HG03575 (cell line): ENCODE measurements at regions not wholly inside any gene's neighbourhood (a gene's known extent, or its start where the extent isn't known, plus 50 kb on each side); places are given as distances from the start of the nearest gene placed in this dataset.
"Not testable (repeated sequence)": the region's sequence is repeated elsewhere in the genome, so short reads cannot be mapped to it uniquely, and the experiment has no call there.

Experiments
- ATAC-seq: cut with Tn5 transposase; IDR thresholded peaks from one replicate; pipeline ENCODE4 v1.9.1; 2021; ENCODE audit not compliant: unreplicated experiment, insufficient number of reproducible peaks, low FRiP score; ENCODE audit errors: extremely low read depth

- ATAC-seq: no peak
Measured at GRCh38 chr4:58871509-58871908, 1761.3 kb upstream of the IGFBP7 start.

- no peak for ATAC-seq
Measured at GRCh38 chr4:58849026-58849425, 1738.8 kb upstream of the IGFBP7 start.

- no peak for ATAC-seq
Measured at GRCh38 chr4:58843455-58843854, 1733.3 kb upstream of the IGFBP7 start.

- no peak for ATAC-seq
Measured at GRCh38 chr4:58833126-58833525, 1722.9 kb upstream of the IGFBP7 start.

GRCh38 chr4:58825278-58825677, 1715.1 kb upstream of the IGFBP7 start:
- no peak for ATAC-seq

- ATAC-seq: not testable (repeated sequence)
Measured at GRCh38 chr4:58818560-58818959, 1708.4 kb upstream of the IGFBP7 start.

GRCh38 chr4:58809948-58810347, 1699.8 kb upstream of the IGFBP7 start:
- no peak for ATAC-seq

- ATAC-seq: no peak
Measured at GRCh38 chr4:58809366-58809765, 1699.2 kb upstream of the IGFBP7 start.

GRCh38 chr4:58808817-58809216, 1698.6 kb upstream of the IGFBP7 start:
- ATAC-seq: no peak

GRCh38 chr4:58807843-58808615, 1697.8 kb upstream of the IGFBP7 start:
- no peak for ATAC-seq

- ATAC-seq: no peak
Measured at GRCh38 chr4:58776627-58777026, 1666.4 kb upstream of the IGFBP7 start.

- no peak for ATAC-seq
Measured at GRCh38 chr4:58767598-58767997, 1657.4 kb upstream of the IGFBP7 start.

- no peak for ATAC-seq
Measured at GRCh38 chr4:58766763-58767162, 1656.6 kb upstream of the IGFBP7 start.

GRCh38 chr4:58761563-58761962, 1651.4 kb upstream of the IGFBP7 start:
- no peak for ATAC-seq

- no peak for ATAC-seq
Measured at GRCh38 chr4:58760737-58761136, 1650.6 kb upstream of the IGFBP7 start.

- no peak for ATAC-seq
Measured at GRCh38 chr4:58760100-58760499, 1649.9 kb upstream of the IGFBP7 start.

- no peak for ATAC-seq
Measured at GRCh38 chr4:58749206-58749605, 1639.0 kb upstream of the IGFBP7 start.

GRCh38 chr4:58740897-58741296, 1630.7 kb upstream of the IGFBP7 start:
- no peak for ATAC-seq

- no peak for ATAC-seq
Measured at GRCh38 chr4:58739275-58739674, 1629.1 kb upstream of the IGFBP7 start.

GRCh38 chr4:58738375-58738774, 1628.2 kb upstream of the IGFBP7 start:
- no peak for ATAC-seq

- ATAC-seq: no peak
Measured at GRCh38 chr4:58734030-58734674, 1624.0 kb upstream of the IGFBP7 start.
